A673 (cell line): ENCODE measurements at regions not wholly inside any gene's neighbourhood (a gene's known extent, or its start where the extent isn't known, plus 50 kb on each side); places are given as distances from the start of the nearest gene placed in this dataset.

ENCODE experiments used
- BruUV-seq: library from RNA; stranded (reverse); fragments of 400-500 nt; replicated peaks from 2 replicates; lab custom pipeline; 2021; lab: Mats Ljungman, UMichigan
- CTCF ChIA-PET: fragments of 300-600 bp; sonication (Branson Sonifier 250); formaldehyde crosslinking; loops from one replicate; lab custom pipeline; 2022; ENCODE audit warnings: antibody characterized with exemption; lab: Charles Lee
- POLR2A ChIA-PET: fragments of 300-600 bp; sonication (Branson Sonifier 250); formaldehyde crosslinking; loops from one replicate; lab custom pipeline; 2022; ENCODE audit warnings: antibody characterized with exemption; ENCODE audit not compliant: low non-redundant PET; lab: Charles Lee
- DNase-seq: peaks from one replicate; pipeline ENCODE4 v3.0.0-alpha.2; 2015; ENCODE audit warnings: low spot score
- H3K27ac ChIP-seq: fragments of 200-600 bp; sonication (generic); 2 replicates; pipeline ENCODE4 v1.5.1; 2016; ENCODE audit warnings: mixed run types, low read depth, mild to moderate bottlenecking, mixed read lengths, antibody characterized with exemption, low read length; ENCODE audit not compliant: poor library complexity, severe bottlenecking
- H3K27me3 ChIP-seq: fragments of 200-600 bp; sonication (generic); replicated peaks from 2 replicates; pipeline ENCODE4 v1.6.1; 2017; ENCODE audit warnings: mixed run types, low read depth, mild to moderate bottlenecking, mixed read lengths, antibody characterized with exemption, low read length; ENCODE audit not compliant: insufficient read depth, poor library complexity
- H3K36me3 ChIP-seq: fragments of 200-600 bp; sonication (generic); 2 replicates; pipeline ENCODE4 v1.6.1; 2016; ENCODE audit warnings: mixed run types, mild to moderate bottlenecking, mixed read lengths, antibody characterized with exemption, low read length; ENCODE audit not compliant: insufficient read depth, poor library complexity, severe bottlenecking
- H3K4me1 ChIP-seq: fragments of 200-600 bp; sonication (generic); 2 replicates; pipeline ENCODE4 v1.6.1; 2017; ENCODE audit warnings: mixed run types, mild to moderate bottlenecking, mixed read lengths, antibody characterized with exemption, low read length; ENCODE audit not compliant: insufficient read depth, poor library complexity, severe bottlenecking
- H3K4me3 ChIP-seq: fragments of 200-600 bp; sonication (generic); 2 replicates; pipeline ENCODE4 v1.5.1; 2016; ENCODE audit warnings: low read depth, mixed run types, mild to moderate bottlenecking, mixed read lengths, low read length; ENCODE audit not compliant: poor library complexity, severe bottlenecking
- H3K9me3 ChIP-seq: fragments of 200-600 bp; sonication (generic); 2 replicates; pipeline ENCODE4 v1.6.1; 2016; ENCODE audit warnings: mixed run types, low read depth, mild to moderate bottlenecking, mixed read lengths, antibody characterized with exemption, low read length; ENCODE audit not compliant: poor library complexity, severe bottlenecking
- CTCF ChIP-seq: fragments of 300-800, 200-600 bp; sonication (generic); conservative IDR thresholded peaks from 2 replicates; pipeline ENCODE4 v1.5.1; 2017; ENCODE audit warnings: low read depth, mild to moderate bottlenecking, antibody characterized with exemption, low read length, moderate library complexity, mixed read lengths
- EZH2 ChIP-seq: fragments of 200-600 bp; sonication (generic); IDR thresholded peaks from 2 replicates; pipeline ENCODE4 v1.6.1; 2017; ENCODE audit warnings: borderline replicate concordance, low read depth, mild to moderate bottlenecking, mixed read lengths, antibody characterized with exemption, low read length; ENCODE audit not compliant: poor library complexity, severe bottlenecking
- intact Hi-C: fragments of 100-400 bp; cut with micrococcal nuclease; formaldehyde crosslinking; loops from one replicate; pipeline ENCODE4 v1.10.0; 2022; ENCODE audit not compliant: unreplicated experiment

- POLR2A ChIA-PET, result no interaction called here
- H3K4me1 ChIP-seq, result no peaks in the 10 kb centered on the region
- no peaks in the 10 kb centered on the region for H3K36me3 ChIP-seq
- no peak for TF ChIP-seq CTCF
- TF ChIP-seq EZH2, result no peak
- no TSS peak for BruUV-seq
- intact Hi-C loops, result no loop called here
- CTCF ChIA-PET, result no interaction called here
- no peak overlapping the region for H3K27ac ChIP-seq
- H3K27me3 ChIP-seq, result peaks cover 4% of the 10 kb centered on the region
- no peaks in the 10 kb centered on the region for H3K9me3 ChIP-seq
- DNase-seq, result no peak
- no peak overlapping the region for H3K4me3 ChIP-seq
Measured at GRCh38 chr3:62997369-62997768, 122.2 kb upstream of the CADPS start.

DNA sequence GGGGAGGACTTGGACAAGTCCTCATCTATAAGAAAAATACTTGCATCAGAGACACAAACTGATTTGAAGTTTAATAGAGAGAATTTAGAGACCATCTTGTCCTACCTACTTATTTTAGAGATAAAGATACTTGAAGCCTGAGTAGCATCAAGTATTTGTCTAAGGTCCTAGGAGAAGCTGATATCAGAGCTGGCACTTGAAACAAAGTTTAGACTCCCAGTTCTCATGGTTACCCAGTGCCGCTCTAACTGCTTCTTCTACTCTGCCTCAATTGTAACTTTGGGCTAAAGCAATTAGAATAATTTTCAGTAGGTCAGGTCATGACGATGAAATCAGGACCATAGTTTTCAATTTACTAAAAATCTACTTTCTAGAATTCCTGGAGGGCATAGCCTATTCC, 123.9 kb upstream of the CADPS start:
- Histone ChIP-seq H3K36me3 (no peaks in the 10 kb centered on the region), H3K4me1 (no peaks in the 10 kb centered on the region), H3K9me3 (no peaks in the 10 kb centered on the region), H3K27ac (no peak overlapping the region), H3K4me3 (no peak overlapping the region), H3K27me3 (peaks cover 4% of the 10 kb centered on the region)
- no TSS peak for BruUV-seq
- CTCF ChIA-PET, result no interaction called here
- intact Hi-C loops, result no loop called here
- POLR2A ChIA-PET, result no interaction called here
- no peak for DNase-seq
- TF ChIP-seq EZH2, result no peak
- no peak for TF ChIP-seq CTCF

DNA sequence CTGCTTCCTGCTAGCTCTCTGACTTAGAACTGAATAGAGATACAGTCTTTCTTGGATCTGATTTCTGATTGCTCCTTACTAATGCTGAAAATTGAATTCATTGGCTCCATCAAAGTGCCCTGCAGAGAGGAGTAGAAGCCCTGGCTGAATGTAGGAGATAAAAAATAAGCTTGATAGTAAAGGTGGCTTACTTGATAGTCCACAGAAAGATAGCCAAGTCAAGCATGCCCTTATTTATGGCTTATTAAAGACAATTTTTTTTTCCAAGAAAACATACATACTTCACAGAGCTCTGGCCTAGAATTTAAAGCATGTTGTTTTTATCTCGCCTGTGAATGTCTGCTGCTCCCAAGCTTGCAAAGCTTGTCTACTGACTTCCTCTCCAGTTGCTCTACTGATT, 124.6 kb upstream of the CADPS start:
- no peaks in the 10 kb centered on the region for H3K9me3 ChIP-seq
- intact Hi-C loops, result no loop called here
- H3K4me3 ChIP-seq, result no peak overlapping the region
- no peaks in the 10 kb centered on the region for H3K36me3 ChIP-seq
- no TSS peak for BruUV-seq
- no peak overlapping the region for H3K27ac ChIP-seq
- no peaks in the 10 kb centered on the region for H3K4me1 ChIP-seq
- H3K27me3 ChIP-seq, result peaks cover 3% of the 10 kb centered on the region
- POLR2A ChIA-PET, result interaction anchor here (0.6 kb wide), 1 partner anchor 113 kb away, joined by 4 read pairs; no protein-coding TSS in a partner anchor
- TF ChIP-seq EZH2 (no peak), CTCF (no peak)
- CTCF ChIA-PET, result no interaction called here
- no peak for DNase-seq
